Mesendoderm (in vitro differentiated cells): ENCODE measurements at regions not wholly inside any gene's neighbourhood (a gene's known extent, or its start where the extent isn't known, plus 50 kb on each side); places are given as distances from the start of the nearest gene placed in this dataset.

ENCODE experiments used
- DNase-seq: peaks from one replicate; pipeline ENCODE4 v3.0.0; 2013
- H2AK5ac ChIP-seq: 2 replicates; pipeline ENCODE4 v1.6.1; 2013; ENCODE audit warnings: low read length, inconsistent platforms
- H2BK120ac ChIP-seq: 2 replicates; pipeline ENCODE4 v1.6.1; 2013; ENCODE audit warnings: low read depth, mild to moderate bottlenecking, low read length, moderate library complexity, mixed read lengths
- H2BK15ac ChIP-seq: replicated peaks from 2 replicates; pipeline ENCODE4 v1.6.1; 2013; ENCODE audit warnings: low read depth, mild to moderate bottlenecking, moderate library complexity
- H2BK5ac ChIP-seq: 2 replicates; pipeline ENCODE4 v1.6.1; 2013; ENCODE audit warnings: low read length, inconsistent platforms
- H3K18ac ChIP-seq: 2 replicates; pipeline ENCODE4 v1.6.1; 2013; ENCODE audit warnings: mild to moderate bottlenecking, low read length, mixed read lengths
- H3K23ac ChIP-seq: one replicate; pipeline ENCODE4 v1.6.1; 2013; ENCODE audit warnings: low read length
- H3K27ac ChIP-seq: 2 replicates; pipeline ENCODE4 v1.5.1; 2013; ENCODE audit warnings: low read depth, mild to moderate bottlenecking, inconsistent platforms, low read length, moderate library complexity
- H3K27me3 ChIP-seq: 2 replicates; pipeline ENCODE4 v1.6.1; 2013; ENCODE audit warnings: low read length, control low read depth, mild to moderate bottlenecking, inconsistent platforms; ENCODE audit not compliant: insufficient read depth, poor library complexity
- H3K36me3 ChIP-seq: 2 replicates; pipeline ENCODE4 v1.6.1; 2013; ENCODE audit warnings: low read length, inconsistent platforms; ENCODE audit not compliant: control insufficient read depth, insufficient read depth
- H3K4ac ChIP-seq: one replicate; pipeline ENCODE4 v1.6.1; 2013; ENCODE audit warnings: low read depth, mild to moderate bottlenecking, low read length, moderate library complexity
- H3K4me1 ChIP-seq: 2 replicates; pipeline ENCODE4 v1.6.1; 2013; ENCODE audit warnings: low read depth, low read length, inconsistent platforms; ENCODE audit not compliant: control insufficient read depth
- H3K4me2 ChIP-seq: 2 replicates; pipeline ENCODE4 v1.6.1; 2013; ENCODE audit warnings: low read length
- H3K4me3 ChIP-seq: 2 replicates; pipeline ENCODE4 v1.5.1; 2013; ENCODE audit warnings: mild to moderate bottlenecking, low read length
- H3K56ac ChIP-seq: one replicate; pipeline ENCODE4 v1.6.1; 2013; ENCODE audit warnings: low read length
- H3K79me1 ChIP-seq: 2 replicates; pipeline ENCODE4 v1.6.1; 2013; ENCODE audit warnings: low read length, inconsistent platforms
- H3K79me2 ChIP-seq: 2 replicates; pipeline ENCODE4 v1.6.1; 2013; ENCODE audit warnings: mild to moderate bottlenecking, low read length; ENCODE audit not compliant: control insufficient read depth, insufficient read depth
- H3K9ac ChIP-seq: 2 replicates; pipeline ENCODE4 v1.6.1; 2013; ENCODE audit warnings: low read length, inconsistent platforms
- H4K5ac ChIP-seq: one replicate; pipeline ENCODE4 v1.6.1; 2013; ENCODE audit warnings: low read length
- H4K8ac ChIP-seq: one replicate; pipeline ENCODE4 v1.6.1; 2013; ENCODE audit warnings: low read depth, mild to moderate bottlenecking, control low read depth, low read length, moderate library complexity
- WGBS: extraction: QIAGEN DNeasy Blood & Tissue Kit; methylation state at CpG from one replicate; pipeline ENCODE4 v1.1.7; 2013; ENCODE audit warnings: low lambda C conversion rate, missing lambda C conversion rate; ENCODE audit not compliant: insufficient coverage; ENCODE audit errors: extremely low coverage; 5-methylcytosine and 5-hydroxymethylcytosine counted together

DNA sequence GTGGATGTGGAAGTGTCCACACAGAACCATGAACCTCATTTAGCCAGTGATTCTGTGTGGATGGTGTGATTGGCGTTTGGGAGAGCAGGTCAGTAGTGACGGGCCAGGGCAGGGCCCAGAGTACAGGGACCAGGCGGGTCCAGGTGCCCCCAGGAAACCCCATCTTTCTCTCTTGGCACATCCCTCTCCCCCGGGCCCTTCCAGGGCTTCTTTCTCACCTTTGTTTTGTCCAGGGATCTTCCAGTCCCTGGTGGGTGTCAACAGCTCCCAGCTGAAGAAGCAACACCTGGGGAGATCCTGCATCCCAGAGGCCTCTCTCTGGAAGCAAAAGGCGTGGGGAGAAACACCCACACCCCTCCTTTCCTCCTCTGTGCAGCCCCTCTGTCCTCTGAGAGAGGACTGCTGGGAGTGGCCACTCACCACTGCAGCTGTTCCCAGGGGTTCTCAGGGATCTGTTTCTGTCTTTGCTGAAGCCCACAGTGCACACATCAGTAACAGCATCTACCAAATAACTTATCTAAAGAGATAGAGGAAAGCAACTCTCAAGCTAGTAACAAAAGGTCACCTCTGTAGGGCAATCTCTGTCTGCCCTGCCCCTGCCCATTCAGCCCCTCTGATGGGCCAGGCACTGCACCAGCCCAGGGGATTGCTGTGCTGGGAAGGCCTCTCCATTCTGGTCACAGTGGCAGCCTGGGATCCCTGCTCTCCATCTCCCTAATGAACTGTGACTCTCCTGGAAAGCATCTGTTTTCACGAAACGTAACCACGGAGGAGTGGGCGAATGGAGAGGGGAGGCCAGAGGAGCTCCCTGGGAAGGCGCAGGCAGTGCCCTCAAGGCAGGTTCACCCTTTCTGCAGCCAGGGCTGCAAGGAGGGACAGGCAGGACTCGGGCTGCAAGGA lies 98.3 kb upstream of the ALDH1A3 start:
- Histone ChIP-seq H2BK15ac (no peak overlapping the region), H3K4me2 (no peak overlapping the region), H3K23ac (no peak overlapping the region), H3K9ac (no peak overlapping the region), H3K4ac (no peak overlapping the region), H2BK5ac (no peak overlapping the region), H3K56ac (no peak overlapping the region), H3K36me3 (no peaks in the 10 kb centered on the region), H3K27me3 (no peaks in the 10 kb centered on the region), H2AK5ac (no peak overlapping the region), H3K79me1 (no peaks in the 10 kb centered on the region), H2BK120ac (no peak overlapping the region), H4K8ac (no peak overlapping the region), H3K18ac (no peak overlapping the region), H3K4me1 (no peaks in the 10 kb centered on the region), H4K5ac (no peak overlapping the region), H3K27ac (no peak overlapping the region), H3K4me3 (no peak overlapping the region), H3K79me2 (no peaks in the 10 kb centered on the region)
- WGBS = no CpG with 5 or more reads among the region's 11 CpGs
- DNase-seq = no peak

DNA sequence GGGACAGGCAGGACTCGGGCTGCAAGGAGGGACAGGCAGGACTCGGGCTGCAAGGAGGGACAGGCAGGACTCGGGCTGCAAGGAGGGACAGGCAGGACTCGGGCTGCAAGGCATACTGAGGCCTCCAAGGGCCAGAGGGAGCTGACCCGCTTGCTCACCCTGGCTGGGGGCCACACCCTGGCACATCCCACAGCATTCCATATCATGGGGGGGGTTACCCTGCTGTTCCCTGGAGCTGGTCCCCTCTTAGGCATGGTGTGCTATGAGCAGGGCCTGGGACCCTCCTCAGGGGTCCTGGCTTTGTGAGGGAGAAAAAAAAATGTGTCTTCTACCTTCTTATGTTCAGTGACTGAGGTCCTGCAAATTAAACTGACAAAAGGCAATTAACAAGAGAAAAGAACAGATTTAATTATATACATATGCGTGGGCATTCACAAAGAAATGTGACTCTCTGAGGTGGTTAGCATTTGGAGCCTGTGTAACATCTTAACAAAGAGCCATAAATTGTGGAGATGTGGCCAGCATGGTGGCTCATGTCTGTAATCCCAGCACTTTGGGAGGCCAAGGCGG lies 97.6 kb upstream of the ALDH1A3 start:
- Histone ChIP-seq H3K23ac (no peak overlapping the region), H3K27ac (no peak overlapping the region), H3K4me3 (no peak overlapping the region), H3K4ac (no peak overlapping the region), H2BK120ac (no peak overlapping the region), H3K79me2 (no peaks in the 10 kb centered on the region), H4K8ac (no peak overlapping the region), H4K5ac (no peak overlapping the region), H2BK5ac (no peak overlapping the region), H3K4me1 (no peaks in the 10 kb centered on the region), H3K36me3 (no peaks in the 10 kb centered on the region), H3K9ac (no peak overlapping the region), H3K27me3 (no peaks in the 10 kb centered on the region), H2AK5ac (no peak overlapping the region), H3K79me1 (no peaks in the 10 kb centered on the region), H3K18ac (no peak overlapping the region), H3K56ac (no peak overlapping the region), H3K4me2 (no peak overlapping the region), H2BK15ac (no peak overlapping the region)
- no peak for DNase-seq
- WGBS = no CpG with 5 or more reads among the region's 7 CpGs

GRCh38 chr15:100783291-100783690 lies 96.3 kb upstream of the ALDH1A3 start:
- no peak overlapping the region for H2BK120ac ChIP-seq
- no peak overlapping the region for H4K5ac ChIP-seq
- no CpG with 5 or more reads among the region's 7 CpGs for WGBS
- H3K23ac ChIP-seq = no peak overlapping the region
- H3K56ac ChIP-seq = no peak overlapping the region
- no peak overlapping the region for H3K4me2 ChIP-seq
- no peaks in the 10 kb centered on the region for H3K4me1 ChIP-seq
- no peak overlapping the region for H2BK15ac ChIP-seq
- H2AK5ac ChIP-seq = no peak overlapping the region
- H3K18ac ChIP-seq = no peak overlapping the region
- no peak overlapping the region for H4K8ac ChIP-seq
- H3K4me3 ChIP-seq = no peak overlapping the region
- H3K79me2 ChIP-seq = no peaks in the 10 kb centered on the region
- no peaks in the 10 kb centered on the region for H3K27me3 ChIP-seq
- DNase-seq = no peak
- no peaks in the 10 kb centered on the region for H3K79me1 ChIP-seq
- no peak overlapping the region for H3K9ac ChIP-seq
- H2BK5ac ChIP-seq = no peak overlapping the region
- no peak overlapping the region for H3K4ac ChIP-seq
- H3K27ac ChIP-seq = no peak overlapping the region
- H3K36me3 ChIP-seq = no peaks in the 10 kb centered on the region

DNA sequence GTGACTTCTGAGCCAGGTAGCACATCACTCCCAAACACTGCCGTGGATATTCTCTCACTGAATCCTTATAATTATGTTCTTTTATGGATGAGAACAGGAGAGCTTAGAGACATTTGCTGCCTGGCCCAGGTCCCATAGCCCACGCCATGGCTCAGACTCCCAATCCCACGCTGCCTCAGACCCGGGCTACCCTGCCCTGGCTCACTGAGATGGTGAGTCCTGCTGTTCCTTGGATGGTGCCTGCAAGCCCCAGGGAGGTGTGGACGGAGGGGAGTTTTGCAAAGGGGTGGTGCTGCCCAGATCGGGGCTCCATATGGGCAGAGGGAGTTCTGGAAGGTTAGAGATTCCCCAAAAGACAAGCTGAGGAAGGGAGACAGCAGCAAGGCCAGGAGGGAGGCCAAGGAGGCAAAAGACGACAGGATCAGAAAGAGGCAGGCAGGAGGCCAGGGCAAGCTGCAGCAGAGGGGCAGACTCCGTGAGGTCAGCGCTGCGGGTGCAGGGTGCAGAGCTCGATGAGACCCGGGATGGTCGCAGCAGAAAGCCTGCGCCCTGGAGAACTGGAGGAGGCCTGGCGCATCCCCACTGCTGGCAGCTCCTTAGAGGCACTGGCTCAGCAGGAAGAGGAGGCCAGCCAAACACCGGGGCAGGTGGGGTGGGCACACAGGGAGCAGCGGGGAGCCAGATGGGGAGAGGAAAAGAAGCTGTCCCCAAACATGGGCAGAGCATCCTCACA lies 95.7 kb upstream of the ALDH1A3 start:
- Histone ChIP-seq H3K4me1 (no peaks in the 10 kb centered on the region), H2BK5ac (no peak overlapping the region), H3K79me2 (no peaks in the 10 kb centered on the region), H3K18ac (no peak overlapping the region), H3K4me3 (no peak overlapping the region), H3K56ac (no peak overlapping the region), H2BK120ac (no peak overlapping the region), H2AK5ac (no peak overlapping the region), H3K23ac (no peak overlapping the region), H3K9ac (no peak overlapping the region), H3K79me1 (no peaks in the 10 kb centered on the region), H3K36me3 (no peaks in the 10 kb centered on the region), H2BK15ac (no peak overlapping the region), H3K4ac (no peak overlapping the region), H4K8ac (no peak overlapping the region), H3K27me3 (no peaks in the 10 kb centered on the region), H3K27ac (no peak overlapping the region), H3K4me2 (no peak overlapping the region), H4K5ac (no peak overlapping the region)
- DNase-seq = no peak
- WGBS = no CpG with 5 or more reads among the region's 17 CpGs

- H3K9ac ChIP-seq = no peak overlapping the region
- no peak overlapping the region for H3K4ac ChIP-seq
- H2BK120ac ChIP-seq = no peak overlapping the region
- H2AK5ac ChIP-seq = no peak overlapping the region
- H4K8ac ChIP-seq = no peak overlapping the region
- H3K4me1 ChIP-seq = no peaks in the 10 kb centered on the region
- H2BK15ac ChIP-seq = no peak overlapping the region
- H4K5ac ChIP-seq = no peak overlapping the region
- H3K36me3 ChIP-seq = no peaks in the 10 kb centered on the region
- no peak overlapping the region for H3K56ac ChIP-seq
- no peaks in the 10 kb centered on the region for H3K27me3 ChIP-seq
- no peak overlapping the region for H3K27ac ChIP-seq
- no peak overlapping the region for H3K23ac ChIP-seq
- H3K4me2 ChIP-seq = no peak overlapping the region
- no CpG with 5 or more reads among the region's 10 CpGs for WGBS
- no peak for DNase-seq
- no peak overlapping the region for H3K18ac ChIP-seq
- H3K4me3 ChIP-seq = no peak overlapping the region
- H2BK5ac ChIP-seq = no peak overlapping the region
- no peaks in the 10 kb centered on the region for H3K79me2 ChIP-seq
- no peaks in the 10 kb centered on the region for H3K79me1 ChIP-seq
These were observed 95.0 kb upstream of the ALDH1A3 start for GRCh38 chr15:100784493-100785180.
